ENCODE measurements at regions not wholly inside any gene's neighbourhood (a gene's known extent, or its start where the extent isn't known, plus 50 kb on each side); places are given as distances from the start of the nearest gene placed in this dataset.
"Not testable (repeated sequence)": the region's sequence is repeated elsewhere in the genome, so short reads cannot be mapped to it uniquely, and the experiment has no call there.

DNA sequence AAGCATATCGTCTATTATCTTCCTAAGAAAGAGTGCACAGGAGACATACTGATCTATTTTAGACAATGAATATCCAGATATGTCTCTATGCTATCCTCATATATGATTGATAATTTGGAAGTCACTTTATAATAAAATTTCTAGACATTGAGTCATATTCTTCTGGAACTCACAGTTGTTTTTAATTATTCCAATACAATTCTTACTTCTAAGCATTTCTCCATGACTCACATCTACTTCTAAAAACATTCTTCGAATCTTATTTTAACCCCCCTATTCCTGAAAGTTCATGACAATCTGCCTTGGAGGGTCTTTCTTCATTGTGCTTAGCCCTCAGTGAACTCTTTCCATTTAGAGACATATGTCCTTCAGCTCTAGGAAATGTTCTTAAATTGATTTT is 368.1 kb downstream of the MDFIC start:
- Mint-ChIP-seq H3K27ac (no peak overlapping the region), H3K27me3 (peaks cover 5% of the 10 kb centered on the region), H3K4me3 (no peak overlapping the region), H3K4me1 (no peaks in the 10 kb centered on the region), H3K9me3 (ENCODE audit: insufficient read depth) (no peaks in the 10 kb centered on the region)
- no peak overlapping the region for H3K4me3 ChIP-seq (ENCODE audit: control extremely low read depth in 1 of 5, extremely low read depth in 1 of 5, insufficient read depth in 1 of 5, low read depth in 2 of 5, low read length in 4 of 5)
- CTCF ChIA-PET, result no interaction called here
- WGBS (ENCODE audit: insufficient coverage), result no CpG with 5 or more reads among the region's 2 CpGs
- no peak for TF ChIP-seq EZH2 (IDR thresholded peaks at IDR 0.05; ENCODE audit: borderline replicate concordance, insufficient read depth, low read depth, low read length, poor library complexity, severe bottlenecking)
- TF ChIP-seq, protein P1, sequence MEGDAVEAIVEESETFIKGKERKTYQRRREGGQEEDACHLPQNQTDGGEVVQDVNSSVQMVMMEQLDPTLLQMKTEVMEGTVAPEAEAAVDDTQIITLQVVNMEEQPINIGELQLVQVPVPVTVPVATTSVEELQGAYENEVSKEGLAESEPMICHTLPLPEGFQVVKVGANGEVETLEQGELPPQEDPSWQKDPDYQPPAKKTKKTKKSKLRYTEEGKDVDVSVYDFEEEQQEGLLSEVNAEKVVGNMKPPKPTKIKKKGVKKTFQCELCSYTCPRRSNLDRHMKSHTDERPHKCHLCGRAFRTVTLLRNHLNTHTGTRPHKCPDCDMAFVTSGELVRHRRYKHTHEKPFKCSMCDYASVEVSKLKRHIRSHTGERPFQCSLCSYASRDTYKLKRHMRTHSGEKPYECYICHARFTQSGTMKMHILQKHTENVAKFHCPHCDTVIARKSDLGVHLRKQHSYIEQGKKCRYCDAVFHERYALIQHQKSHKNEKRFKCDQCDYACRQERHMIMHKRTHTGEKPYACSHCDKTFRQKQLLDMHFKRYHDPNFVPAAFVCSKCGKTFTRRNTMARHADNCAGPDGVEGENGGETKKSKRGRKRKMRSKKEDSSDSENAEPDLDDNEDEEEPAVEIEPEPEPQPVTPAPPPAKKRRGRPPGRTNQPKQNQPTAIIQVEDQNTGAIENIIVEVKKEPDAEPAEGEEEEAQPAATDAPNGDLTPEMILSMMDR (IDR thresholded peaks at IDR 0.05), result no peak
- no peaks in the 10 kb centered on the region for H4K20me1 ChIP-seq (ENCODE audit: control insufficient read depth, insufficient read depth, low read length, poor library complexity, severe bottlenecking)
- peaks cover 0 to 3% (median 0%) of the 10 kb centered on the region in 4 experiments for H3K27me3 ChIP-seq (replicated peaks in 1 of 4; ENCODE audit: control extremely low read depth in 1 of 4, control insufficient read depth in 3 of 4, insufficient read depth in 4 of 4, low read length in 3 of 4)
- no peaks in the 10 kb centered on the region for H3K79me2 ChIP-seq (ENCODE audit: control insufficient read depth, insufficient read depth, low read length)
- POLR2A ChIA-PET, result no interaction called here
- ATAC-seq (ENCODE audit: low read depth), result no peak
- intact Hi-C loops (cut with micrococcal nuclease), result no loop called here
- H3K9ac ChIP-seq (ENCODE audit: low read length), result no peak overlapping the region
- H3K4me2 ChIP-seq (replicated peaks; ENCODE audit: low read depth, low read length, poor library complexity, severe bottlenecking), result no peak overlapping the region
- no peak for DNase-seq
- no peaks in the 10 kb centered on the region for H3K4me1 ChIP-seq (ENCODE audit: control insufficient read depth in 2 of 2, insufficient read depth in 2 of 2, low read length in 2 of 2)
- no peak overlapping the region for H2AFZ ChIP-seq (ENCODE audit: insufficient read depth, low read depth, low read length, poor library complexity, severe bottlenecking)
- H3K27ac ChIP-seq (ENCODE audit: low read length in 2 of 2), result no peak overlapping the region
- H3K36me3 ChIP-seq (replicated peaks in 1 of 2; ENCODE audit: control extremely low read depth in 1 of 2, control insufficient read depth in 1 of 2, extremely low read depth in 1 of 2, insufficient read depth in 2 of 2, low read length in 1 of 2), result no peaks in the 10 kb centered on the region
- no peaks in the 10 kb centered on the region for H3K9me3 ChIP-seq (ENCODE audit: control extremely low read depth in 1 of 3, control insufficient read depth in 2 of 3, insufficient read depth in 1 of 3, low read length in 2 of 3)

- Histone ChIP-seq H3K9me3 (ENCODE audit: control extremely low read depth in 1 of 3, control insufficient read depth in 2 of 3, insufficient read depth in 1 of 3, low read length in 2 of 3) (no peaks in the 10 kb centered on the region), H3K27me3 (replicated peaks in 1 of 4; ENCODE audit: control extremely low read depth in 1 of 4, control insufficient read depth in 3 of 4, insufficient read depth in 4 of 4, low read length in 3 of 4) (no peaks in the 10 kb centered on the region), H3K4me3 (ENCODE audit: control extremely low read depth in 1 of 5, extremely low read depth in 1 of 5, insufficient read depth in 1 of 5, low read depth in 2 of 5, low read length in 4 of 5) (no peak overlapping the region), H3K4me1 (ENCODE audit: control insufficient read depth in 2 of 2, insufficient read depth in 2 of 2, low read length in 2 of 2) (no peaks in the 10 kb centered on the region), H3K79me2 (ENCODE audit: control insufficient read depth, insufficient read depth, low read length) (no peaks in the 10 kb centered on the region), H3K27ac (ENCODE audit: low read length in 2 of 2) (no peak overlapping the region), H4K20me1 (ENCODE audit: control insufficient read depth, insufficient read depth, low read length, poor library complexity, severe bottlenecking) (no peaks in the 10 kb centered on the region), H3K4me2 (replicated peaks; ENCODE audit: low read depth, low read length, poor library complexity, severe bottlenecking) (no peak overlapping the region), H3K36me3 (replicated peaks in 1 of 2; ENCODE audit: control extremely low read depth in 1 of 2, control insufficient read depth in 1 of 2, extremely low read depth in 1 of 2, insufficient read depth in 2 of 2, low read length in 1 of 2) (no peaks in the 10 kb centered on the region), H2AFZ (ENCODE audit: insufficient read depth, low read depth, low read length, poor library complexity, severe bottlenecking) (no peak overlapping the region), H3K9ac (ENCODE audit: low read length) (no peak overlapping the region)
- H3K4me3 Mint-ChIP-seq, result no peak overlapping the region
- H3K27ac Mint-ChIP-seq, result no peak overlapping the region
- TF ChIP-seq, protein P1 (IDR thresholded peaks at IDR 0.05), result no peak
- no peak for TF ChIP-seq EZH2 (IDR thresholded peaks at IDR 0.05; ENCODE audit: borderline replicate concordance, insufficient read depth, low read depth, low read length, poor library complexity, severe bottlenecking)
- whole genome bisulfite sequencing (ENCODE audit: insufficient coverage), result no CpG with 5 or more reads among the region's 1 CpG
- DNase-seq, result no peak
- intact Hi-C loops (cut with micrococcal nuclease), result no loop called here
- H3K27me3 Mint-ChIP-seq, result peaks cover 6% of the 10 kb centered on the region
- ChIA-PET POLR2A (no interaction called here), CTCF (no interaction called here)
- H3K9me3 Mint-ChIP-seq (ENCODE audit: insufficient read depth), result no peaks in the 10 kb centered on the region
- H3K4me1 Mint-ChIP-seq, result no peaks in the 10 kb centered on the region
- no peak for ATAC-seq (ENCODE audit: low read depth)
Measured at GRCh38 chr7:115276791-115277190, 354.9 kb downstream of the MDFIC start.

GRCh38 chr7:115273855-115274254 is 352.0 kb downstream of the MDFIC start:
- H3K27ac ChIP-seq (ENCODE audit: low read length in 2 of 2); H3K27me3 ChIP-seq (replicated peaks in 1 of 4; ENCODE audit: control extremely low read depth in 1 of 4, control insufficient read depth in 3 of 4, insufficient read depth in 4 of 4, low read length in 3 of 4); H3K27ac Mint-ChIP-seq; H2AFZ ChIP-seq (ENCODE audit: insufficient read depth, low read depth, low read length, poor library complexity, severe bottlenecking); H3K9ac ChIP-seq (ENCODE audit: low read length); ATAC-seq (ENCODE audit: low read depth); H3K4me3 ChIP-seq (ENCODE audit: control extremely low read depth in 1 of 5, extremely low read depth in 1 of 5, insufficient read depth in 1 of 5, low read depth in 2 of 5, low read length in 4 of 5); intact Hi-C loops (cut with micrococcal nuclease); H3K4me3 Mint-ChIP-seq; H3K79me2 ChIP-seq (ENCODE audit: control insufficient read depth, insufficient read depth, low read length); DNase-seq; H3K4me1 Mint-ChIP-seq; H3K4me1 ChIP-seq (ENCODE audit: control insufficient read depth in 2 of 2, insufficient read depth in 2 of 2, low read length in 2 of 2); H3K27me3 Mint-ChIP-seq; H3K36me3 ChIP-seq (replicated peaks in 1 of 2; ENCODE audit: control extremely low read depth in 1 of 2, control insufficient read depth in 1 of 2, extremely low read depth in 1 of 2, insufficient read depth in 2 of 2, low read length in 1 of 2); H3K4me2 ChIP-seq (replicated peaks; ENCODE audit: low read depth, low read length, poor library complexity, severe bottlenecking); H3K9me3 ChIP-seq (ENCODE audit: control extremely low read depth in 1 of 3, control insufficient read depth in 2 of 3, insufficient read depth in 1 of 3, low read length in 2 of 3); POLR2A ChIA-PET; H3K9me3 Mint-ChIP-seq (ENCODE audit: insufficient read depth); CTCF ChIA-PET; H4K20me1 ChIP-seq (ENCODE audit: control insufficient read depth, insufficient read depth, low read length, poor library complexity, severe bottlenecking): not testable (repeated sequence)
- 92% methylated on average over 7 of the region's 8 CpGs for WGBS (ENCODE audit: insufficient coverage)
